Calu3 (cell line): ENCODE measurements at regions not wholly inside any gene's neighbourhood (a gene's known extent, or its start where the extent isn't known, plus 50 kb on each side); places are given as distances from the start of the nearest gene placed in this dataset.

Experiments
- BruUV-seq: library from RNA; stranded (reverse); fragments of 400-500 nt; replicated peaks from 2 replicates; lab custom pipeline; 2021; lab: Mats Ljungman, UMichigan
- CTCF ChIA-PET: fragments of 300-600 bp; sonication (Branson Sonifier 250); formaldehyde crosslinking; loops from one replicate; lab custom pipeline; 2022; ENCODE audit warnings: antibody characterized with exemption; lab: Charles Lee
- DNase-seq: peaks from one replicate; pipeline ENCODE4 v3.0.0; 2022
- H3K27ac Mint-ChIP-seq: one replicate; pipeline ENCODE4 v1.8.0; 2022; ENCODE audit warnings: mixed read lengths; ENCODE audit not compliant: unreplicated experiment
- H3K27me3 Mint-ChIP-seq: one replicate; pipeline ENCODE4 v1.8.0; 2022; ENCODE audit warnings: mixed read lengths; ENCODE audit not compliant: unreplicated experiment
- H3K36me3 Mint-ChIP-seq: one replicate; pipeline ENCODE4 v1.8.0; 2022; ENCODE audit warnings: mild to moderate bottlenecking, moderate library complexity, mixed read lengths; ENCODE audit not compliant: insufficient read depth, unreplicated experiment
- H3K4me1 Mint-ChIP-seq: one replicate; pipeline ENCODE4 v1.8.0; 2022; ENCODE audit warnings: mild to moderate bottlenecking, low read depth, mixed read lengths; ENCODE audit not compliant: unreplicated experiment
- H3K4me3 Mint-ChIP-seq: one replicate; pipeline ENCODE4 v1.8.0; 2022; ENCODE audit warnings: mild to moderate bottlenecking, low read depth, moderate library complexity, mixed read lengths; ENCODE audit not compliant: unreplicated experiment
- H3K9me3 Mint-ChIP-seq: one replicate; pipeline ENCODE4 v1.8.0; 2022; ENCODE audit warnings: low read depth, mixed read lengths; ENCODE audit not compliant: unreplicated experiment
- intact Hi-C: fragments of 100-400 bp; cut with micrococcal nuclease; formaldehyde crosslinking; loops from one replicate; pipeline ENCODE4 v1.10.0; 2022; ENCODE audit not compliant: unreplicated experiment
- TF ChIP-seq, protein P1 (sequence below): fragments of 200-600 bp; IDR thresholded peaks from one replicate; pipeline ENCODE4 v1.8.0; 2022; ENCODE audit warnings: antibody characterized with exemption; ENCODE audit not compliant: unreplicated experiment

DNA sequence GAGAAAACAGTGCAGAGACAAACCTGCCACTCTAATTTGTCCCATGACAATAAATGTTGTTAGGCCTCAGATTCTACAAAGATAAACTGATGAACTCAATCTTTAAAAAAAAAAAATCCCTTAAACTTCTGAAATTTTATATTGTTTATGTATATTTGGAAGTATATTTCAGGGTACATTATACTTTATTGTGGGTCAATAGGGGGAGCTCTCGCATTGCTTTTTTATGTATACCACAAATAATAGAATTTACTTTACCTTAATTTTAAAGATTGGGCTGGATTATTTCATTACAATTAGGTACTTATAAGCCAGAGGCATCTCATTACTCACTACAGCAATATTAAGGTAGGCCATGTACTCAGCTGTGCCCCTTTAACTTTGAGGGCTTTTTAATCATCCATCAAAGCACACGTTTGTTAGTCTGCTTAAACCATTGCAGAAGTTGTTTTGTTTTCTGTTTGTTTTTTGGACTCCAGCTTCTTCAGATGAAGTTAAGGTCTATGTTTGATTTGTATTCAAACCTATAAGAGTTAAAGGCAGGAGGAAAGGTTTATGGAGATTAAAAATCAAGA is 56.3 kb upstream of the EYA4 start:
- DNase-seq, result no peak
- H3K27me3 Mint-ChIP-seq, result no peaks in the 10 kb centered on the region
- TF ChIP-seq, protein P1, sequence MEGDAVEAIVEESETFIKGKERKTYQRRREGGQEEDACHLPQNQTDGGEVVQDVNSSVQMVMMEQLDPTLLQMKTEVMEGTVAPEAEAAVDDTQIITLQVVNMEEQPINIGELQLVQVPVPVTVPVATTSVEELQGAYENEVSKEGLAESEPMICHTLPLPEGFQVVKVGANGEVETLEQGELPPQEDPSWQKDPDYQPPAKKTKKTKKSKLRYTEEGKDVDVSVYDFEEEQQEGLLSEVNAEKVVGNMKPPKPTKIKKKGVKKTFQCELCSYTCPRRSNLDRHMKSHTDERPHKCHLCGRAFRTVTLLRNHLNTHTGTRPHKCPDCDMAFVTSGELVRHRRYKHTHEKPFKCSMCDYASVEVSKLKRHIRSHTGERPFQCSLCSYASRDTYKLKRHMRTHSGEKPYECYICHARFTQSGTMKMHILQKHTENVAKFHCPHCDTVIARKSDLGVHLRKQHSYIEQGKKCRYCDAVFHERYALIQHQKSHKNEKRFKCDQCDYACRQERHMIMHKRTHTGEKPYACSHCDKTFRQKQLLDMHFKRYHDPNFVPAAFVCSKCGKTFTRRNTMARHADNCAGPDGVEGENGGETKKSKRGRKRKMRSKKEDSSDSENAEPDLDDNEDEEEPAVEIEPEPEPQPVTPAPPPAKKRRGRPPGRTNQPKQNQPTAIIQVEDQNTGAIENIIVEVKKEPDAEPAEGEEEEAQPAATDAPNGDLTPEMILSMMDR, result peak; percentile 59
- peaks cover 9% of the 10 kb centered on the region for H3K4me1 Mint-ChIP-seq
- intact Hi-C loops, result loop anchor here (2.0 to 5.0 kb wide), 3 partner anchors 223 to 368 kb away; no protein-coding TSS in a partner anchor
- CTCF ChIA-PET, result interaction anchor here (0.6 to 1.4 kb wide), 4 partner anchors 12 to 367 kb away, joined by 3 to 5 read pairs (median 3); no protein-coding TSS in a partner anchor
- no peaks in the 10 kb centered on the region for H3K9me3 Mint-ChIP-seq
- BruUV-seq, result no TSS peak
- H3K4me3 Mint-ChIP-seq, result no peak overlapping the region
- no peak overlapping the region for H3K27ac Mint-ChIP-seq
- no peaks in the 10 kb centered on the region for H3K36me3 Mint-ChIP-seq

DNA sequence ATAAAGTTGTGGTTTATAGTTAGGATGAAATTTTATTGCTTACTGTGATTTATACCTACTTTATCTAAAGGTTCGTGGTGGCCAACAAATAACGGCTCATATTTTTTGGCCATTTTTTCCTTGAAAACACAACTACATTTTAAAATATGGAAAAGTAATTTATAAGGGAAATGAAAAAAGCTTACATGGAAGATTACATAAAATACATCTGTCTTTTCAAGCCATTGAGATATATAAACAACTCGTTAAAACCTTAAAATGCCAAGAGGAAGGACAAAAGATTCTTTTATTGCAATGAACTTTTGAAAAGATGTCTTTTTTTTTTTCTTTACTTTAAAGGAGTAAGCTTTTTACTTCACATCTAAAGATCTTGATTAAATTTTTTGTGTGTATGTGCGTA is 55.4 kb upstream of the EYA4 start:
- no peaks in the 10 kb centered on the region for H3K9me3 Mint-ChIP-seq
- intact Hi-C loops, result loop anchor here (2.0 to 5.0 kb wide), 3 partner anchors 223 to 367 kb away; no protein-coding TSS in a partner anchor
- BruUV-seq, result no TSS peak
- H3K4me1 Mint-ChIP-seq, result peaks cover 9% of the 10 kb centered on the region
- H3K4me3 Mint-ChIP-seq, result no peak overlapping the region
- CTCF ChIA-PET, result interaction anchor here (1.3 kb wide), 1 partner anchor 248 kb away, joined by 3 read pairs; no protein-coding TSS in a partner anchor
- DNase-seq, result no peak
- H3K27ac Mint-ChIP-seq, result no peak overlapping the region
- no peaks in the 10 kb centered on the region for H3K27me3 Mint-ChIP-seq
- H3K36me3 Mint-ChIP-seq, result no peaks in the 10 kb centered on the region
- TF ChIP-seq, protein P1, result no peak

DNA sequence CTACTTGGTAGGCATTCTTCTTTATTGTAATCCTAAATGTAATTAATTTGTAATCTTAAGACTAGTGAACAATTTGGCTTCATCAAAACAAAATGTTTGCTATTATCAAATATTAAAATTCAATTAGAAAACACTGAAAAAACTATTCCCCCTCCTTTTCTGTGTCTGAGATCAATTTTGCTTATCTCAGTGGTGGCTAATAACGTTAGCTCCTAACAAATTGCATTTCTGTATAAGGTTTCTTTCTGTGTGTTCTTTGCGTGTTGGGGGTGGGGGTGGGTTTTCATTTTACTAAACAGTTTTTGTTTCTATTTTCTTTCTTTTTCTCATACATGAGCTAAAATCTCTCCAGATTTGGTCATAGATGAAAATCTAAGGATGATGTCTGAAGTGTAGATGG is 54.0 kb upstream of the EYA4 start:
- intact Hi-C loops, result loop anchor here (5.0 kb wide), 1 partner anchor 225 kb away; no protein-coding TSS in a partner anchor
- Mint-ChIP-seq H3K9me3 (no peaks in the 10 kb centered on the region), H3K27me3 (no peaks in the 10 kb centered on the region), H3K36me3 (no peaks in the 10 kb centered on the region), H3K4me1 (peaks cover 9% of the 10 kb centered on the region), H3K4me3 (no peak overlapping the region), H3K27ac (no peak overlapping the region)
- BruUV-seq, result no TSS peak
- CTCF ChIA-PET, result interaction anchor here (0.6 kb wide), 2 partner anchors 66 to 328 kb away, joined by 5 to 10 read pairs; no protein-coding TSS in a partner anchor
- DNase-seq, result no peak
- TF ChIP-seq, protein P1, result no peak

DNA sequence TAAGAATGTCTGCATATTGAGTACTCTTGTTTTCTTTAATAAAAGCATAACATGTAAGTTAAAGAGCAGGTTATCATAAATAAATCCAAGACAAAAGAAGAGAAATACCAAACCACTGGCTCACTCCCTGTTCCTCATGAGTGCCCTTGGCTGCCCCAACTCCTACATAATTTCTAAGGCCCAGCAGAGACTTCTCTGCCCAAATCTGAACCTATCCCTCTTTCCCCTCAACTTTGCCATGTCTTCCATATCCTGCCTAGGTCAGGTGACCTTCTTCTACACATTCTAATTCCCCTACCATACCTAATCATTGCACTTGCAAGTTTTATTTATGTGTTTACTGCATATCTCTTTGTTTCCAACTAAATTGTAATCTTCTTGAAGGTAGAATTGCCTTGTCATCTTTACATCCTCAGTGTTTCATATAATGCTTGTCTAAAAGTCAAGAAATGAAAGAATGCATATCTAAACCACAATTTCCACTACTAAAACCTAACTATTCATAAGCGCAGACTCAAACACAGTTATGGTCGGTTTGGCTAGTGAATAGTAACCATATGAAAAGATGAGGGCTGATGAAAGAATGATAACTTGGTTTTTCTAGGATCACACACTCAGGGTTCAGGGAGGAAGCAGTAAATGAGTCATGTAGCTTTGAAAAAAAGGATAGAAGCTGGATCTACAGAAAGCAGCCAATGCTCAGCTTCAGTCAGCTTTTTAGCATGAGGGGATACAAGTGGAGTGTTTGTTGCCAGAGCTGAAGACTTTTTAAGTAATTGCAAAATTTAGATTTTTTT is 53.3 kb upstream of the EYA4 start:
- intact Hi-C loops, result loop anchor here (5.0 kb wide), 1 partner anchor 226 kb away; no protein-coding TSS in a partner anchor
- Mint-ChIP-seq H3K4me3 (no peak overlapping the region), H3K36me3 (no peaks in the 10 kb centered on the region), H3K27me3 (no peaks in the 10 kb centered on the region), H3K27ac (no peak overlapping the region), H3K9me3 (peaks cover 3% of the 10 kb centered on the region), H3K4me1 (peaks cover 9% of the 10 kb centered on the region)
- no peak for DNase-seq
- no TSS peak for BruUV-seq
- TF ChIP-seq, protein P1, result no peak
- CTCF ChIA-PET, result no interaction called here
